Activated CD4-positive, alpha-beta T cell treated with anti-CD3 and anti-CD28 coated beads, Interleukin-2, amount 10 ng/mL, durations not matched to agents 7 days and 5 days (primary cell): ENCODE measurements at regions not wholly inside any gene's neighbourhood (a gene's known extent, or its start where the extent isn't known, plus 50 kb on each side); places are given as distances from the start of the nearest gene placed in this dataset.

ENCODE experiments used
- CTCF ChIA-PET: fragments of 350-600 bp; sonication (Branson Sonifier 250); formaldehyde crosslinking; loops from one replicate; lab custom pipeline; 2021; ENCODE audit warnings: antibody characterized with exemption; lab: Charles Lee
- POLR2A ChIA-PET: fragments of 350-600 bp; sonication (Branson Sonifier 250); formaldehyde crosslinking; loops from one replicate; lab custom pipeline; 2021; ENCODE audit warnings: antibody characterized with exemption; lab: Charles Lee
- DNase-seq: peaks from one replicate; pipeline ENCODE4 v3.0.0-alpha.2; 2020
- H3K27ac Mint-ChIP-seq: one replicate; pipeline ENCODE4 v1.8.0; 2021; ENCODE audit warnings: mild to moderate bottlenecking, moderate library complexity, mixed read lengths
- H3K27me3 Mint-ChIP-seq: one replicate; pipeline ENCODE4 v1.8.0; 2021; ENCODE audit warnings: mixed read lengths
- H3K36me3 Mint-ChIP-seq: one replicate; pipeline ENCODE4 v1.8.0; 2021; ENCODE audit warnings: low read depth, mixed read lengths
- H3K4me1 Mint-ChIP-seq: one replicate; pipeline ENCODE4 v1.8.0; 2021; ENCODE audit warnings: mixed read lengths
- H3K4me3 Mint-ChIP-seq: one replicate; pipeline ENCODE4 v1.8.0; 2021; ENCODE audit warnings: mild to moderate bottlenecking, moderate library complexity, mixed read lengths
- H3K9me3 Mint-ChIP-seq: one replicate; pipeline ENCODE4 v1.8.0; 2021; ENCODE audit warnings: mixed read lengths

- peaks cover 5% of the 10 kb centered on the region for H3K9me3 Mint-ChIP-seq
- H3K4me1 Mint-ChIP-seq: peaks cover 7% of the 10 kb centered on the region
- peaks cover 6% of the 10 kb centered on the region for H3K36me3 Mint-ChIP-seq
- ChIA-PET CTCF (interaction anchor here (0.6 kb wide), 1 partner anchor 80 kb away, joined by 3 read pairs; no protein-coding TSS in a partner anchor), POLR2A (interaction anchor here (0.6 kb wide), 1 partner anchor 122 kb away, joined by 5 read pairs; no protein-coding TSS in a partner anchor)
- no peak overlapping the region for H3K4me3 Mint-ChIP-seq
- no peak overlapping the region for H3K27ac Mint-ChIP-seq
- no peak for DNase-seq
- H3K27me3 Mint-ChIP-seq: peaks cover 4% of the 10 kb centered on the region
Observed at GRCh38 chr1:212201461-212201860, 83.7 kb upstream of the PPP2R5A start.

DNA sequence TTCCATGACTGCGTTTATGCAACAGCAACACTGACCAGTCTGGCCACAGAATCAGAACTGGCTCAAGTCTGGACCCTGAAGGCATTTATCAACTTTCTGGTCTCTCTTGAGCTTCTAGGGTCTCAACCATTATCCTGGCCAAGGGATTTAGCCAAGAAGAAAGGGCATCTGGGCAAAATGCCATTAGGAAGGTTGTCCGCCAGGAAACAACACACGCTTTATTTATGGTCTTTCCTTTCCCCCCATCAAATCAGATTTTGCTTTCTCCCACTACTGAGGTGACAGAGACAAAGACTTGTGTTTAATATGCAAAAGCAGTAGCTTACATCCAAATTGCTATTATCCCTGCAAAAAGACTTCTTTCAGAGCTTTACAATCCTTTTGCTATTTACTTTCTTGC lies 81.6 kb upstream of the PPP2R5A start:
- H3K4me3 Mint-ChIP-seq: no peak overlapping the region
- ChIA-PET CTCF (no interaction called here), POLR2A (no interaction called here)
- H3K9me3 Mint-ChIP-seq: peaks cover 5% of the 10 kb centered on the region
- H3K36me3 Mint-ChIP-seq: peaks cover 6% of the 10 kb centered on the region
- peaks cover 4% of the 10 kb centered on the region for H3K27me3 Mint-ChIP-seq
- DNase-seq: no peak
- H3K27ac Mint-ChIP-seq: no peak overlapping the region
- peaks cover 5% of the 10 kb centered on the region for H3K4me1 Mint-ChIP-seq

GRCh38 chr1:212205006-212205405 lies 80.2 kb upstream of the PPP2R5A start:
- Mint-ChIP-seq H3K4me3 (no peak overlapping the region), H3K36me3 (peaks cover 6% of the 10 kb centered on the region), H3K27ac (no peak overlapping the region), H3K4me1 (peaks cover 5% of the 10 kb centered on the region), H3K9me3 (peaks cover 5% of the 10 kb centered on the region), H3K27me3 (peaks cover 7% of the 10 kb centered on the region)
- POLR2A ChIA-PET: no interaction called here
- no peak for DNase-seq
- CTCF ChIA-PET: interaction anchor here (1.9 kb wide), 1 partner anchor 9 kb away, joined by 4 read pairs; no protein-coding TSS in a partner anchor

- Mint-ChIP-seq H3K36me3 (peaks cover 3% of the 10 kb centered on the region), H3K4me1 (peaks cover 5% of the 10 kb centered on the region), H3K4me3 (no peak overlapping the region), H3K27me3 (peaks cover 7% of the 10 kb centered on the region), H3K27ac (no peak overlapping the region), H3K9me3 (peaks cover 4% of the 10 kb centered on the region)
- CTCF ChIA-PET: interaction anchor here (0.6 to 1.9 kb wide), 2 partner anchors 10 to 690 kb away, joined by 3 to 4 read pairs; no protein-coding TSS in a partner anchor
- POLR2A ChIA-PET: no interaction called here
- no peak for DNase-seq
Observed at GRCh38 chr1:212205843-212206242, 79.4 kb upstream of the PPP2R5A start.

- POLR2A ChIA-PET: no interaction called here
- CTCF ChIA-PET: interaction anchor here (0.7 kb wide), 1 partner anchor 580 kb away, joined by 3 read pairs; no protein-coding TSS in a partner anchor
- peaks cover 7% of the 10 kb centered on the region for H3K27me3 Mint-ChIP-seq
- H3K36me3 Mint-ChIP-seq: no peaks in the 10 kb centered on the region
- H3K27ac Mint-ChIP-seq: no peak overlapping the region
- no peak for DNase-seq
- H3K4me1 Mint-ChIP-seq: no peaks in the 10 kb centered on the region
- no peaks in the 10 kb centered on the region for H3K9me3 Mint-ChIP-seq
- H3K4me3 Mint-ChIP-seq: no peak overlapping the region
Observed at GRCh38 chr1:212207118-212207517, 78.1 kb upstream of the PPP2R5A start.

- no peak overlapping the region for H3K27ac Mint-ChIP-seq
- no peaks in the 10 kb centered on the region for H3K36me3 Mint-ChIP-seq
- H3K27me3 Mint-ChIP-seq: peaks cover 7% of the 10 kb centered on the region
- no peak for DNase-seq
- no peak overlapping the region for H3K4me3 Mint-ChIP-seq
- H3K4me1 Mint-ChIP-seq: no peaks in the 10 kb centered on the region
- CTCF ChIA-PET: interaction anchor here (0.7 to 1.0 kb wide), 2 partner anchors 13 to 579 kb away, joined by 3 read pairs; no protein-coding TSS in a partner anchor
- POLR2A ChIA-PET: no interaction called here
- H3K9me3 Mint-ChIP-seq: no peaks in the 10 kb centered on the region
Observed at GRCh38 chr1:212207822-212208520, 77.2 kb upstream of the PPP2R5A start.

GRCh38 chr1:212208978-212209644 lies 76.1 kb upstream of the PPP2R5A start:
- H3K27me3 Mint-ChIP-seq: peaks cover 7% of the 10 kb centered on the region
- DNase-seq: no peak
- no peaks in the 10 kb centered on the region for H3K4me1 Mint-ChIP-seq
- CTCF ChIA-PET: interaction anchor here (1.0 to 1.5 kb wide), 3 partner anchors 9 to 16 kb away, joined by 3 read pairs; no protein-coding TSS in a partner anchor
- no peaks in the 10 kb centered on the region for H3K9me3 Mint-ChIP-seq
- H3K36me3 Mint-ChIP-seq: no peaks in the 10 kb centered on the region
- no peak overlapping the region for H3K4me3 Mint-ChIP-seq
- POLR2A ChIA-PET: no interaction called here
- no peak overlapping the region for H3K27ac Mint-ChIP-seq

DNA sequence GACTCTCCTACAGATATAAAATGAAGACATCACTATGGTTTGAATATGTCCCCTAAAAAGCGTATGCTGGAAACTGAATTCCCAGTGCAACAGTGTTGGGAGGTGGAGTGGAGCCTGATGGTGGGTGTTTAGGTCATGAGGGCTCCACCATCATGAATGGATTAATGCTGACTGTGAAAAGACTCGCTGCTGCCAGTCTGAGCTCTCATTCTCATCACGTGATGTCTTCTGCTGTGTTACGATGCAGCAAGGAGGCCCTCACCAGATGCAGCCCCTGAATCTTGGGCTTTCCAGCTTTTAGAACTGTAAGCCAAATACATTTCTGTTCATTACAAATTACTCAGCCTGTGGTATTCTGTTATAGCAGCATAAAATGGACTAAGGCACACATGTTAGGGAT lies 73.8 kb upstream of the PPP2R5A start:
- peaks cover 7% of the 10 kb centered on the region for H3K27me3 Mint-ChIP-seq
- H3K27ac Mint-ChIP-seq: no peak overlapping the region
- ChIA-PET POLR2A (no interaction called here), CTCF (interaction anchor here (0.7 kb wide), 1 partner anchor 8 kb away, joined by 3 read pairs; no protein-coding TSS in a partner anchor)
- no peaks in the 10 kb centered on the region for H3K4me1 Mint-ChIP-seq
- H3K36me3 Mint-ChIP-seq: no peaks in the 10 kb centered on the region
- H3K9me3 Mint-ChIP-seq: peaks cover 3% of the 10 kb centered on the region
- H3K4me3 Mint-ChIP-seq: no peak overlapping the region
- DNase-seq: no peak

- Mint-ChIP-seq H3K36me3 (no peaks in the 10 kb centered on the region), H3K4me1 (no peaks in the 10 kb centered on the region), H3K27ac (no peak overlapping the region), H3K27me3 (peaks cover 7% of the 10 kb centered on the region), H3K9me3 (peaks cover 3% of the 10 kb centered on the region), H3K4me3 (no peak overlapping the region)
- POLR2A ChIA-PET: no interaction called here
- DNase-seq: no peak
- CTCF ChIA-PET: interaction anchor here (1.2 kb wide), 1 partner anchor 14 kb away, joined by 4 read pairs; no protein-coding TSS in a partner anchor
Observed at GRCh38 chr1:212212343-212212742, 72.9 kb upstream of the PPP2R5A start.

GRCh38 chr1:212212906-212213305 lies 72.3 kb upstream of the PPP2R5A start:
- Mint-ChIP-seq H3K4me3 (no peak overlapping the region), H3K9me3 (peaks cover 3% of the 10 kb centered on the region), H3K36me3 (no peaks in the 10 kb centered on the region), H3K27me3 (peaks cover 7% of the 10 kb centered on the region), H3K4me1 (no peaks in the 10 kb centered on the region), H3K27ac (no peak overlapping the region)
- ChIA-PET POLR2A (no interaction called here), CTCF (interaction anchor here (0.6 to 1.2 kb wide), 3 partner anchors 15 to 345 kb away, joined by 3 to 4 read pairs (median 4); no protein-coding TSS in a partner anchor)
- DNase-seq: no peak

- no peaks in the 10 kb centered on the region for H3K36me3 Mint-ChIP-seq
- CTCF ChIA-PET: interaction anchor here (0.6 kb wide), 1 partner anchor 283 kb away, joined by 4 read pairs; no protein-coding TSS in a partner anchor
- H3K27ac Mint-ChIP-seq: no peak overlapping the region
- H3K4me3 Mint-ChIP-seq: no peak overlapping the region
- H3K27me3 Mint-ChIP-seq: peaks cover 7% of the 10 kb centered on the region
- DNase-seq: no peak
- H3K4me1 Mint-ChIP-seq: peaks cover 5% of the 10 kb centered on the region
- H3K9me3 Mint-ChIP-seq: peaks cover 3% of the 10 kb centered on the region
- POLR2A ChIA-PET: no interaction called here
Observed at GRCh38 chr1:212213784-212214183, 71.4 kb upstream of the PPP2R5A start.

DNA sequence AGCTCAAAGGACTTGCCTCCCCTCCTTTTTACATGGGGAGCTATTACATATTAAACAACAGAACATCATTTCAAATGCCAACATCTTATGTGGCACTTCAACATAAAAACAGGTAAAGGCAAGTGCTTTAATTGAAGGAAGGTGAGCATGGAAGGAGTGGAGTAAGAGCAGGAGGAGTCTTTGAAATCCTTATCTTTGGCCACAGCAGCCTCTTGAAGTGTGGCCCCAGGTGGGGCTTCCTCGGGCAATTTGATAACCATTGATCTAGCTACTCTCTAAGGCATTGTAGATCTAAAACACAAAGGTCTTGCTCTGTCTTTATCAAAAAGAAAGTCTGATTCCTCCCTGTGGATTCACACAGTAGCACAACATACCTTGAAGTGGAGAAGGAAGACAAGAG lies 70.9 kb upstream of the PPP2R5A start:
- Mint-ChIP-seq H3K36me3 (no peaks in the 10 kb centered on the region), H3K27ac (no peak overlapping the region), H3K9me3 (peaks cover 3% of the 10 kb centered on the region), H3K4me1 (peaks cover 11% of the 10 kb centered on the region), H3K27me3 (peaks cover 4% of the 10 kb centered on the region), H3K4me3 (no peak overlapping the region)
- CTCF ChIA-PET: no interaction called here
- DNase-seq: no peak
- POLR2A ChIA-PET: no interaction called here

- Mint-ChIP-seq H3K4me1 (peaks cover 11% of the 10 kb centered on the region), H3K27me3 (peaks cover 4% of the 10 kb centered on the region), H3K4me3 (no peak overlapping the region), H3K9me3 (peaks cover 3% of the 10 kb centered on the region), H3K27ac (no peak overlapping the region), H3K36me3 (no peaks in the 10 kb centered on the region)
- POLR2A ChIA-PET: no interaction called here
- CTCF ChIA-PET: interaction anchor here (0.7 kb wide), 1 partner anchor 39 kb away, joined by 3 read pairs; no protein-coding TSS in a partner anchor
- DNase-seq: no peak
Observed at GRCh38 chr1:212215910-212216309, 69.3 kb upstream of the PPP2R5A start.
